ENCODE measurements at regions not wholly inside any gene's neighbourhood (a gene's known extent, or its start where the extent isn't known, plus 50 kb on each side); places are given as distances from the start of the nearest gene placed in this dataset.
"Not testable (repeated sequence)": the region's sequence is repeated elsewhere in the genome, so short reads cannot be mapped to it uniquely, and the experiment has no call there.

DNA sequence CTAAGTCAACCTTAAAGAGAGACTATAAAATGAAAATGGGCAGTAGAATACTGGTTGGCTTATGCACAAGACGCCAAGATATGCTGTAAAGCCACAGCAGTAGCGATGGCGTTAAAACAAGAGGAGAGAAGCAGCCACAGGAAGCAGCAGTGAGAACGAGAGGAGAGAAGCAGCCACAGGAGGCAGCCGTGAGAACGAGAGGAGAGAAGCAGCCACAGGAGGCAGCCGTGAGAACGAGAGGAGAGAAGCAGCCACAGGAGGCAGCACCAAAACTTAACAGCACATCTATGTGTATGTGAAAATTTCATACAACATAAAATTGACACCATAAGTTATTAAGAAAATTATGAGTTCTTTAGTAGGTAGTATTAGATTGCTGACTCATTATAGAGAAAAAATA lies 2318.6 kb upstream of the ACO1 start:
- DNase-seq (ENCODE audit: low read depth in 2 of 2) = no peak

GRCh38 chr9:30069236-30069635 lies 2315.2 kb upstream of the ACO1 start:
- not testable (repeated sequence) for DNase-seq (ENCODE audit: low read depth in 2 of 2)

GRCh38 chr9:30075022-30075421 lies 2309.4 kb upstream of the ACO1 start:
- no peak for DNase-seq (ENCODE audit: low read depth in 2 of 2)

DNA sequence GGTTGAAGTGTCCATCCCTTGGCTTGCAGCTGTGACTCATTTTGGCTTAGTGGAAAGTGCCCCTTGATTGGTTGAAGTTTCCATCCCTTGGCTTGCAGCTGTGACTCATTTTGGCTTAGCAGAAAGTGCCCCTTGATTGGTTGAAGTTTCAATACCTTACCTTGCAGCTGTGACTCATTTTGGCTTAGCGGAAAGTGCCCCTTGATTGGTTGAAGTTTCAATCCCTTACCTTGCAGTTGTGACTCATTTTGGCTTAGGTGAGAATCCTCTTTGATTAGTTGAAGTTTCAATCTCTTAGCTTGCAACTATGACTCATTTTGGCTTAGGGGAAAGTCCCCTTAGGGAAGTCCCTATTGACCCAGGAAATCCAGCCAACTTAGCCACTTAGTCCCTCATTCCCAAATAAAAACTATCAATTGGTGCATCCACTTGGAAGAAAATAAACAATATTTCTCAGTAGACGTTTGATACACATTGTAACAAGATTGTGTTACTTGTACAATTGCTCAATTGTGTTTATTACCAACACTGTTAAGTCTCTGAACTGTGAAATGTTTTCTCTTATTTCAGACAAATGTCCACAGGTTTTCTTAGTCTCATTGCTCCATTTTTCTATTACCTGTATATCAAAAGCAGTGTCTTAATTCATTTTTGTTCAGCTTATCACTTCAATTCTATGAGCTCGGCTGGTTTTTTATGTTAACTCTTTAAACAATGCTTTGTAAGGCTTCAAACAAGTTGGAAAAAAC lies 2308.8 kb upstream of the ACO1 start:
- DNase-seq (ENCODE audit: low read depth in 2 of 2) = no peak

DNA sequence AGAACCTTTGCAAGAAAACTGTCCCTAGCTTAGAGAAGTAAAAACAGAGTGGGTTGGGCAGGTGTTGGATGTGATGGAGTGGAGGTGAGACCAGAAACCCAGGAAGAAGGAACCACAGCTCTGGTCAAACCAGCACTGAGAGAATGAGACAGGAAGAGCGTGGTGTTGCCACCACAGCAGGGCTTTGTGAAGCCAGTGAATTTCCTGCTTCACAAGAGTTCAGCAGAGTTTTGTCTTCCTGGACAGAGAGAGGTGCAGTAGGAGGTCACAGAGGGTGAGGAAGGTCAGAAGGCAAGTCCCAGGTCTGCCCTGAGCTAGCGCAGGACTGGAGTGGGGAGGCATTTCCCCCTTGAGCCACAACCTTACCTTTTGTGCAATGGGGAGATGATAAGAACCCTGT lies 2306.2 kb upstream of the ACO1 start:
- no peak for DNase-seq (ENCODE audit: low read depth in 2 of 2)

DNA sequence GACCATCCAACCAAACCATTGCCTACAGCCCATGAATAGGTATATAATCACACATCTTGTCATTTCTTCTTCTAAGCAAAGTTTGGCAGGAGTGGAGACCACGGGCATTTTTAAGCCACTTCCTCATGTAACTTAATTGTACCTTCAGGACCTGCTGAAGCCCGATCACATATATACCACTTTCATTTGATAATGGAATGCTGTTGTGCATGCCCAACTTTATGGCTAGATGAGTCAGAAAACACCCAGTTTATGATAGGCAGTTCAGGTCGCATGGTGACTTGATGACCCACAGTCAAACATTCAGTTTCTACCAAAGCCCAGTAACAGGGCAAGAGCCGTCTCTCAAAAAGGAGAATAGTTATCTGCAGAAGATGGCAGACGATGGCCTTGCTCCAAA lies 2295.0 kb upstream of the ACO1 start:
- DNase-seq (ENCODE audit: low read depth in 2 of 2) = no peak

DNA sequence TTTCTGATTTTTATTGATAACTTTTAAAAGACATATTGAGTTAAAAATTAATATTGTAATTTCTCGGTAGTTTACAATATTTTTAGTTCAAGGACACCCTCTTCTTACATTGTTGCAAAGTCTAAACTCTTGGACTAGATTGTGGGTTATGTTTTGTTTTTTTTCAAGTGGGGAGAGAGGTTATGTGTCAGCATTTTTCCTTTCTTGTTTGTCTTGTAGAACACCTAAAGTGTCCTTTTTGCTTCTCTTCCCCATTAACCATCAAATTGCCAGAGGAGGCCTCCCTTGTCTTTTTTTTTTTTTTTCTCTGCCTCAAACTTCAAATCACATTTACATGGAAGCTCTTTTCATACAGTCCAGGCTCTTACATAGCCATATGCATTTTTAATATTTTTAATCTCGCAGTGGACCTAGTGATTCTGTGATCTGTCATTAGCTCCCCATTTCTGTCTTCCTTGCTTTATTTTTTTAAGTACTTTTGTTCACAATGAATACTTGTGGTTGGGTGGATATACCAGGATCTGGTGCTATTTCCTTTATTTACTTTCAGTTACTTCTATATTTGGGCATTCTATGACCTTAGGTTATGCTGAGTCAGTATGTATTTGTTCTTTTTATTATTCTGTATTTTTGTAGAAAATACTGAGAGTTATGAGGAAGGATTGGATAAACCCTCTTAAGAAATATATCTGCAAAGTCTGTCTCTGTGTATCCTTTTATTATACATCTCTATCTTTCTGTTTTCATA lies 2280.6 kb upstream of the ACO1 start:
- DNase-seq (ENCODE audit: low read depth in 2 of 2) = no peak

DNA sequence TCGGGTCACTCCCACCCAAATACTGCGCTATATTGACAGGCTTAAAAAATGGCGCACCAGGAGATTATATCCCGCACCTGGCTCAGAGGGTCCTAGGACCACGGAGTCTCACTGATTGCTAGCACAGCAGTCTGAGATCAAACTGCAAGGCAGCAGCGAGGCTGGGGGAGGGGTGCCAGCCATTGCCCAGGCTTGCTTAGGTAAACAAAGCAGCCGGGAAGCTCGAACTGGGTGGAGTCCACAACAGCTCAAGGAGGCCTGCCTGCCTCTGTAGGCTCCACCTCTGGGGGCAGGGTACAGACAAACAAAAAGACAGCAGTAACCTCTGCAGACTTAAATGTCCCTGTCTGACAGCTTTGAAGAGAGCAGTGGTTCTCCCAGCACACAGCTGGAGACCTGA lies 2277.3 kb upstream of the ACO1 start:
- not testable (repeated sequence) for DNase-seq (ENCODE audit: low read depth in 2 of 2)

GRCh38 chr9:30116673-30117217 lies 2267.7 kb upstream of the ACO1 start:
- no peak for DNase-seq (ENCODE audit: low read depth in 2 of 2)

DNA sequence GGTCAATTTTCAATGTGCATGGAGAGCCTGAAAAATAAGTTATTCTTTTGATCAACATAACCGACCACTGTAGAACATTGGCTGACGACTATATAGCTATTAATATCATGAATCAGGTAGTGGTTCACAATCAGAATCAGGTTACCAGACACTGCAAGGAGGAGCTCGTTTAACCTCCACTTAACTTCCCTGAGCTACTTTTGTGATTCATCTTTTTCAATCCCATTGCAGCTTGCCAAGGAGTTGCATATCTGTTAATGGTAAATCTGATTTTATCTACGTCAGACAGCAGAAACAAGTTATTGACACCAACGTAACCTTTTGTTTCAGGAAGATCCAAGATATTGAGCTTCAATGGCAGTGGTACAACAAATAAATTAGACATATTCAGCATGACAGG lies 2263.8 kb upstream of the ACO1 start:
- no peak for DNase-seq (ENCODE audit: low read depth in 2 of 2)

DNA sequence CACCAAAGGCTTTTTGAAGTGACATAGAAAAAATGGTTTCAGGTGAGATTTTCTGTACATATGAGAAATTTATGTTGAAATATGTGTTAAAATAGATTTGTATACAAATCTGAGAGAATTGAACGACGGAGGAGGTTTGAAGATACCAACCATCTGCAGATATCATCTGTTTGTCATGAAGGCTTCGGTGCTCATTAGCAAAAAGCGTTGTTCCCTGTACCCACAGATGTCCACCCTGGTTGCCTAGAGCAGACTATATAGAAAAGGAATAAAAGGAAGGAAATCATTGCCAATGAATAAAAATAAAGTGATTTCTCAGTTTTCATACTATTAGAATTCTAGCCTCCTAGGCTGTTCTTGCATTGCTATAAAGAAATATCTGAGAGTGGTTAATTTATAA lies 2262.8 kb upstream of the ACO1 start:
- no peak for DNase-seq (ENCODE audit: low read depth in 2 of 2)

GRCh38 chr9:30125881-30126280 lies 2258.6 kb upstream of the ACO1 start:
- no peak for DNase-seq (ENCODE audit: low read depth in 2 of 2)

- no peak for DNase-seq (ENCODE audit: low read depth in 2 of 2)
These were observed 2257.1 kb upstream of the ACO1 start for GRCh38 chr9:30127371-30127770.

DNA sequence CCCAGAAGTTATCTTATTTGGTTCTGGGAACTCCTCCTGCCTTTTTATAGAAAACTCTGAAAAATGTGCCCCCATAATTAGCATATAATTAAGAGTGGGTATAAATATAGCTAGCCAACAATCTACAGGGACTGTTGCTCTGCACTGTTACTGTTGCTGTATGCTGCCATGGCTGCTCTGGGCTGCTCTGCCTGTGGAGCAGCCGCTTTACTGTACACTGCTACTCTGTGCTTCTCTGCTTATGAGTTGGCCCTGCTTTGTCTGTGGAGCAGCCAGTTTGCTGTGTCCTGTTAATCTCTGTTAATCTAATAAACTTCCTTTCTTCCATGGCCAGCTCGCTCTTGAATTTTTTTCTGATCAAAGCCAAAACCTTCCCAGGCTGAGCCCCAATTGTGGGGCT lies 2244.0 kb upstream of the ACO1 start:
- DNase-seq (ENCODE audit: low read depth in 2 of 2) = no peak

DNA sequence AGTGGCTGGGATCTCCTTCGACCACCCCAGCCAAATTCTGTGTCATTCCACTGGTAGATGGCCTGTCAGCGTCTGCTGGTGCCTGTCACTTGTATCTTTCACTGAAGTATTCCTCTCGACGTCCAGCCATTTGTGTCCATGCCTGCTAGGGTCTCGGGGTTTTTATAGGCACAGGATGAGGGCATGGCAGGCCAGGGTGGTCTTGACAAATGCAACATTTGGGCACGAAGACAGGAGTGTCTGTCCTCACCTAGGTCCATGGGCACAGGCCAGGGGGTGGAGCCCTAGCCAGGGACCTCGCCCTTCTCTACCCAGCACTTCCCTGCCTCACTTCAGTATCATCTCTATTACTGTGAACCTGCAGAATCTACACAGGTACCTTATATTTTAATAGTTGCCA lies 2223.9 kb upstream of the ACO1 start:
- DNase-seq (ENCODE audit: low read depth in 2 of 2) = no peak

GRCh38 chr9:30172206-30172605 lies 2212.2 kb upstream of the ACO1 start:
- DNase-seq (ENCODE audit: low read depth in 2 of 2) = no peak

- DNase-seq (ENCODE audit: low read depth in 2 of 2) = no peak
These were observed 2205.8 kb upstream of the ACO1 start for GRCh38 chr9:30178610-30179009.

DNA sequence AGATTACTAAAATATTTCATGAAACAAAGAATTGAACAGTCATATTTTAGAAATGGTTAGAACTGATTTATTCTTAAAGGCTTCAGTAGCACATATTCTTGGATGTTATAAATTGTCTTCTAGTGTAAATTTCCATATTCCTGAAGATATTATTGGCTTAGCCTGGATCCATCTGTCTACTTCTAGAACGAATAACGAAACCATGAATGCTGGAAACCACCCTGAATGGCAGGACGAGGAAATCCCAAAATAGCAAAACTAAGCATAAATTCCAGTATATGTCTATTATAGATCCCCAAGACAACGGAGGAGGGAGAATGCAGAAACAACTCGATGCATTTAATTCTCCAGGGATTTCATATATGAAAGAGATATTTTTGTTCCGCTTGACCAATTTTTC lies 2191.0 kb upstream of the ACO1 start:
- DNase-seq (ENCODE audit: low read depth in 2 of 2) = no peak

DNA sequence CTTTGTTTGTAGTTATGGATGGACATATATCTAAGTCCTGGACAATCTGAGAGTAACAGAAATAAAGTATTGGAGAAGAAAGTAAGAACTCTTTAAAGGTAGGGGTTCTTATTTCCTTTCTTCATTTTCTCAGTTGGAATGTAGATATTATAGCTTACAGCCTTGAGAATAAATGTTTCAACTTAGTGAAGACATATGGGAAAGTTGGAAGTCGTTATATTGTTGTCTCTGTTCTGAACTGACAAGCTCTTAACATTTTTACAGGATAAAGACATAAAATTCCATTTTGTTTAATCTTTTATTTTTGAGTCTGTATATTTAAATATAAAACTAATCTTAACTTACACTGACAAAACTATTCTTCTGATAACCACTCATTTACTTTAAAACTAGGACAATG lies 2187.5 kb upstream of the ACO1 start:
- DNase-seq (ENCODE audit: low read depth in 2 of 2) = no peak

GRCh38 chr9:30197453-30197852 lies 2187.0 kb upstream of the ACO1 start:
- DNase-seq (ENCODE audit: low read depth in 2 of 2) = no peak

DNA sequence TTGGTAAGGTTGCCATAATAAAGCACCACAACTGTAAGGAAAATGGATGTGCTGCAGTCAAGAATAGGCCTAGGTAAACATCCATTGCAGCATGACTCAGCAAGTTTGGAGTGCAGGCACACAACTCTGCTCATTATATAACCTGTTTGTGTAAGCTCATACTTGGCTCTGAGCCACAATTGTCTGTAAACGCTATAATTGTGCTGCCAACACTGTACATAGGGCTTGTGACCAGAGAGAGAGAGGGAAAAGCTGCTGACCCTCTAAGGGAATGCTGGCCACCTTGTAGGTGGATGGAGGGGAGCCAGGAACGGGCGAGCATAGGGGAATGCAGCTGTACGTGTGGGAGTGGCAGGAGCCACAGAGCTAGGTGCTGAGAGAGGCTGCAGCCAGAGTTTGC lies 2186.5 kb upstream of the ACO1 start:
- DNase-seq (ENCODE audit: low read depth in 2 of 2) = peak; percentile 1 to 19

- DNase-seq (ENCODE audit: low read depth in 2 of 2) = no peak
These were observed 2185.8 kb upstream of the ACO1 start for GRCh38 chr9:30198463-30199309.
